ENCODE measurements at regions not wholly inside any gene's neighbourhood (a gene's known extent, or its start where the extent isn't known, plus 50 kb on each side); places are given as distances from the start of the nearest gene placed in this dataset.

- Histone ChIP-seq H3K4me3 (no peak overlapping the region), H3K36me3 (replicated peaks; ENCODE audit: insufficient read depth, low read depth) (no peaks in the 10 kb centered on the region), H3K4me1 (ENCODE audit: insufficient read depth) (no peaks in the 10 kb centered on the region), H3K9me2 (replicated peaks; ENCODE audit: insufficient read depth) (no peaks in the 10 kb centered on the region), H3K79me2 (no peaks in the 10 kb centered on the region), H3K9me3 (ENCODE audit: low read depth) (no peaks in the 10 kb centered on the region), H2AFZ (no peak overlapping the region), H4K20me1 (ENCODE audit: insufficient read depth, poor library complexity, severe bottlenecking) (no peaks in the 10 kb centered on the region), H3K27ac (no peak overlapping the region), H3K27me3 (no peaks in the 10 kb centered on the region), H3K4me2 (no peak overlapping the region)
- WGBS (ENCODE audit: low lambda C conversion rate, missing lambda C conversion rate) = 77% methylated on average over 4 of the region's 4 CpGs
- TF ChIP-seq EZH2phosphoT487 (IDR thresholded peaks at IDR 0.05; ENCODE audit: low read depth, severe bottlenecking, unreplicated experiment) (no peak), EZH2 (IDR thresholded peaks at IDR 0.05; ENCODE audit: borderline replicate concordance) (no peak), CTCF (IDR thresholded peaks at IDR 0.05; ENCODE audit: poor library complexity) (no peak)
- DNase-seq (ENCODE audit: low spot score) = no peak
Observed at GRCh38 chr16:8130197-8130596, 460.1 kb downstream of the TMEM114 start.

- H3K9me3 ChIP-seq (ENCODE audit: low read depth) = no peaks in the 10 kb centered on the region
- H4K20me1 ChIP-seq (ENCODE audit: insufficient read depth, poor library complexity, severe bottlenecking) = no peaks in the 10 kb centered on the region
- TF ChIP-seq EZH2phosphoT487 (IDR thresholded peaks at IDR 0.05; ENCODE audit: low read depth, severe bottlenecking, unreplicated experiment) (no peak), EZH2 (IDR thresholded peaks at IDR 0.05; ENCODE audit: borderline replicate concordance) (no peak)
- H3K4me1 ChIP-seq (ENCODE audit: insufficient read depth) = no peaks in the 10 kb centered on the region
- no peak overlapping the region for H2AFZ ChIP-seq
- DNase-seq (ENCODE audit: low spot score) = no peak
- H3K36me3 ChIP-seq (replicated peaks; ENCODE audit: insufficient read depth, low read depth) = no peaks in the 10 kb centered on the region
- 89% methylated on average over 11 of the region's 11 CpGs for WGBS (ENCODE audit: low lambda C conversion rate, missing lambda C conversion rate)
- H3K4me2 ChIP-seq = no peak overlapping the region
- H3K79me2 ChIP-seq = no peaks in the 10 kb centered on the region
- no peak overlapping the region for H3K4me3 ChIP-seq
- no peaks in the 10 kb centered on the region for H3K27me3 ChIP-seq
- no peak overlapping the region for H3K27ac ChIP-seq
- no peaks in the 10 kb centered on the region for H3K9me2 ChIP-seq (replicated peaks; ENCODE audit: insufficient read depth)
Observed at GRCh38 chr16:8127070-8127469, 463.2 kb downstream of the TMEM114 start.

- no peak for TF ChIP-seq CTCF (IDR thresholded peaks at IDR 0.05; ENCODE audit: poor library complexity)
- no peak for TF ChIP-seq EZH2phosphoT487 (IDR thresholded peaks at IDR 0.05; ENCODE audit: low read depth, severe bottlenecking, unreplicated experiment)
- no peak for TF ChIP-seq EZH2 (IDR thresholded peaks at IDR 0.05; ENCODE audit: borderline replicate concordance)
- Histone ChIP-seq H4K20me1 (ENCODE audit: insufficient read depth, poor library complexity, severe bottlenecking) (no peaks in the 10 kb centered on the region), H3K27me3 (no peaks in the 10 kb centered on the region), H3K9me3 (ENCODE audit: low read depth) (no peaks in the 10 kb centered on the region), H3K36me3 (replicated peaks; ENCODE audit: insufficient read depth, low read depth) (no peaks in the 10 kb centered on the region), H3K4me3 (no peak overlapping the region), H3K4me1 (ENCODE audit: insufficient read depth) (no peaks in the 10 kb centered on the region), H3K79me2 (no peaks in the 10 kb centered on the region), H3K9me2 (replicated peaks; ENCODE audit: insufficient read depth) (no peaks in the 10 kb centered on the region), H3K27ac (no peak overlapping the region), H2AFZ (no peak overlapping the region), H3K4me2 (no peak overlapping the region)
- 100% methylated on average over 3 of the region's 3 CpGs for WGBS (ENCODE audit: low lambda C conversion rate, missing lambda C conversion rate)
- DNase-seq (ENCODE audit: low spot score) = no peak
Observed at GRCh38 chr16:8126313-8126712, 464.0 kb downstream of the TMEM114 start.

GRCh38 chr16:8120001-8120400 lies 470.3 kb downstream of the TMEM114 start:
- TF ChIP-seq EZH2phosphoT487 (IDR thresholded peaks at IDR 0.05; ENCODE audit: low read depth, severe bottlenecking, unreplicated experiment) (no peak), CTCF (IDR thresholded peaks at IDR 0.05; ENCODE audit: poor library complexity) (no peak), EZH2 (IDR thresholded peaks at IDR 0.05; ENCODE audit: borderline replicate concordance) (no peak)
- Histone ChIP-seq H4K20me1 (ENCODE audit: insufficient read depth, poor library complexity, severe bottlenecking) (no peaks in the 10 kb centered on the region), H3K79me2 (no peaks in the 10 kb centered on the region), H3K4me2 (no peak overlapping the region), H3K27ac (no peak overlapping the region), H3K27me3 (no peaks in the 10 kb centered on the region), H2AFZ (no peak overlapping the region), H3K9me2 (replicated peaks; ENCODE audit: insufficient read depth) (no peaks in the 10 kb centered on the region), H3K36me3 (replicated peaks; ENCODE audit: insufficient read depth, low read depth) (no peaks in the 10 kb centered on the region), H3K4me1 (ENCODE audit: insufficient read depth) (no peaks in the 10 kb centered on the region), H3K4me3 (no peak overlapping the region), H3K9me3 (ENCODE audit: low read depth) (no peaks in the 10 kb centered on the region)
- DNase-seq (ENCODE audit: low spot score) = no peak
- 56% methylated on average over 4 of the region's 4 CpGs for WGBS (ENCODE audit: low lambda C conversion rate, missing lambda C conversion rate)
